ENCODE measurements at regions not wholly inside any gene's neighbourhood (a gene's known extent, or its start where the extent isn't known, plus 50 kb on each side); places are given as distances from the start of the nearest gene placed in this dataset.
A peak's percentile ranks its signal among the peaks of the same experiment; 100 is the strongest.
"Not testable (repeated sequence)": the region's sequence is repeated elsewhere in the genome, so short reads cannot be mapped to it uniquely, and the experiment has no call there.

DNA sequence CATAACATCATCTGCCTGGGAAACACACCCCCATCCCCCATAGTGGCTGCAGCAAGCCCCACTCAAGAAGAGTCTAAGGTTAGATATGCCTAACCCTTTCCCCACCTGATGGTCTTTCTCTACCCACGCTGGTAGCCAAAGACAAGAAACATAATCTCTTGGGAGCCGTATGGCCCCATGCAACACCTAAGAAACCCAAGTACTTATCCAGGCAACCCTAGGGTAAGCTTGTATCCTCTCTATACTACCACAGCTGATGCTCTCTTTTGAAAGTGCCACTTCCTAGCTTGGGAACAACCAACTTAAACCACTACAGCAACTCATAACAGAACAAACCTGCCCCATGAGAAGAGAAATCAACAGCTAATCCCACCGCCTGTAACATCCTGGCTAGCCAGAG is 161.1 kb downstream of the MSN start:
- Mint-ChIP-seq H3K36me3 (ENCODE audit: low read depth, unreplicated experiment) (no peaks in the 10 kb centered on the region), H3K27ac (ENCODE audit: unreplicated experiment) (no peak overlapping the region), H3K9me3 (ENCODE audit: unreplicated experiment) (no peaks in the 10 kb centered on the region), H3K27me3 (ENCODE audit: low read depth, unreplicated experiment) (peaks cover 3% of the 10 kb centered on the region), H3K4me1 (ENCODE audit: low read depth, unreplicated experiment) (no peaks in the 10 kb centered on the region), H3K4me3 (ENCODE audit: unreplicated experiment) (no peak overlapping the region)
- TF ChIP-seq, protein P1, sequence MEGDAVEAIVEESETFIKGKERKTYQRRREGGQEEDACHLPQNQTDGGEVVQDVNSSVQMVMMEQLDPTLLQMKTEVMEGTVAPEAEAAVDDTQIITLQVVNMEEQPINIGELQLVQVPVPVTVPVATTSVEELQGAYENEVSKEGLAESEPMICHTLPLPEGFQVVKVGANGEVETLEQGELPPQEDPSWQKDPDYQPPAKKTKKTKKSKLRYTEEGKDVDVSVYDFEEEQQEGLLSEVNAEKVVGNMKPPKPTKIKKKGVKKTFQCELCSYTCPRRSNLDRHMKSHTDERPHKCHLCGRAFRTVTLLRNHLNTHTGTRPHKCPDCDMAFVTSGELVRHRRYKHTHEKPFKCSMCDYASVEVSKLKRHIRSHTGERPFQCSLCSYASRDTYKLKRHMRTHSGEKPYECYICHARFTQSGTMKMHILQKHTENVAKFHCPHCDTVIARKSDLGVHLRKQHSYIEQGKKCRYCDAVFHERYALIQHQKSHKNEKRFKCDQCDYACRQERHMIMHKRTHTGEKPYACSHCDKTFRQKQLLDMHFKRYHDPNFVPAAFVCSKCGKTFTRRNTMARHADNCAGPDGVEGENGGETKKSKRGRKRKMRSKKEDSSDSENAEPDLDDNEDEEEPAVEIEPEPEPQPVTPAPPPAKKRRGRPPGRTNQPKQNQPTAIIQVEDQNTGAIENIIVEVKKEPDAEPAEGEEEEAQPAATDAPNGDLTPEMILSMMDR (IDR thresholded peaks at IDR 0.05; ENCODE audit: insufficient read depth, low read depth, low read length) = no peak
- no peak for TF ChIP-seq EZH2 (IDR thresholded peaks at IDR 0.05; ENCODE audit: insufficient read depth, low read length)
- no peaks in the 10 kb centered on the region for H3K9me3 ChIP-seq (ENCODE audit: insufficient read depth, low read depth, low read length)
- no peak overlapping the region for H2AFZ ChIP-seq (ENCODE audit: low read depth, low read length)
- H3K79me2 ChIP-seq (ENCODE audit: insufficient read depth, low read length) = no peaks in the 10 kb centered on the region
- DNase-seq (ENCODE audit: low read depth) = no peak
- H3K27me3 ChIP-seq (ENCODE audit: insufficient read depth, low read length) = no peaks in the 10 kb centered on the region
- no peaks in the 10 kb centered on the region for H3K4me1 ChIP-seq (ENCODE audit: insufficient read depth, low read length)
- H3K27ac ChIP-seq (ENCODE audit: low read depth, low read length) = no peak overlapping the region
- peak; percentile 37 for FAIRE-seq
- no peak overlapping the region for H3K4me3 ChIP-seq (ENCODE audit: insufficient read depth, low read depth, low read length)
- H3K36me3 ChIP-seq (ENCODE audit: insufficient read depth, low read length) = no peaks in the 10 kb centered on the region
- H4K20me1 ChIP-seq (ENCODE audit: insufficient read depth, low read length) = no peaks in the 10 kb centered on the region
- no peak overlapping the region for H3K4me2 ChIP-seq (ENCODE audit: low read length)
- H3K9ac ChIP-seq (ENCODE audit: low read length) = no peak overlapping the region

DNA sequence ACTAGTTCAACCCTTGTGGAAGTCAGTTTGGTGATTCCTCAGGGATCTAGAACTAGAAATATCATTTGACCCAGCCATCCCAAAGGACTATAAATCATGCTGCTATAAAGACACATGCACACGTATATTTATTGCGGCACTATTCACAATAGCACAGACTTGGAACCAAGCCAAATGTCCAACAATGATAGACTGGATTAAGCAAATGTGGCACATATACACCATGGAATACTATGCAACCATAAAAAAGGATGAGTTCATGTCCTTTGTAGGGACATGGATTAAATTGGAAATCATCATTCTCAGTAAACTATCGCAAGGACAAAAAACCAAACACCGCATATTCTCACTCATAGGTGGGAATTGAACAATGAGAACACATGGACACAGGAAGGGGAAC is 157.8 kb downstream of the MSN start:
- H3K79me2 ChIP-seq (ENCODE audit: insufficient read depth, low read length); H3K4me3 Mint-ChIP-seq (ENCODE audit: unreplicated experiment); H2AFZ ChIP-seq (ENCODE audit: low read depth, low read length); H3K36me3 Mint-ChIP-seq (ENCODE audit: low read depth, unreplicated experiment); H4K20me1 ChIP-seq (ENCODE audit: insufficient read depth, low read length); H3K27me3 Mint-ChIP-seq (ENCODE audit: low read depth, unreplicated experiment); H3K4me1 Mint-ChIP-seq (ENCODE audit: low read depth, unreplicated experiment); DNase-seq (ENCODE audit: low read depth); H3K4me3 ChIP-seq (ENCODE audit: insufficient read depth, low read depth, low read length); H3K27ac Mint-ChIP-seq (ENCODE audit: unreplicated experiment); H3K36me3 ChIP-seq (ENCODE audit: insufficient read depth, low read length); H3K9me3 ChIP-seq (ENCODE audit: insufficient read depth, low read depth, low read length); H3K27me3 ChIP-seq (ENCODE audit: insufficient read depth, low read length); FAIRE-seq; H3K4me2 ChIP-seq (ENCODE audit: low read length); H3K4me1 ChIP-seq (ENCODE audit: insufficient read depth, low read length); H3K9me3 Mint-ChIP-seq (ENCODE audit: unreplicated experiment); H3K27ac ChIP-seq (ENCODE audit: low read depth, low read length); H3K9ac ChIP-seq (ENCODE audit: low read length): not testable (repeated sequence)

DNA sequence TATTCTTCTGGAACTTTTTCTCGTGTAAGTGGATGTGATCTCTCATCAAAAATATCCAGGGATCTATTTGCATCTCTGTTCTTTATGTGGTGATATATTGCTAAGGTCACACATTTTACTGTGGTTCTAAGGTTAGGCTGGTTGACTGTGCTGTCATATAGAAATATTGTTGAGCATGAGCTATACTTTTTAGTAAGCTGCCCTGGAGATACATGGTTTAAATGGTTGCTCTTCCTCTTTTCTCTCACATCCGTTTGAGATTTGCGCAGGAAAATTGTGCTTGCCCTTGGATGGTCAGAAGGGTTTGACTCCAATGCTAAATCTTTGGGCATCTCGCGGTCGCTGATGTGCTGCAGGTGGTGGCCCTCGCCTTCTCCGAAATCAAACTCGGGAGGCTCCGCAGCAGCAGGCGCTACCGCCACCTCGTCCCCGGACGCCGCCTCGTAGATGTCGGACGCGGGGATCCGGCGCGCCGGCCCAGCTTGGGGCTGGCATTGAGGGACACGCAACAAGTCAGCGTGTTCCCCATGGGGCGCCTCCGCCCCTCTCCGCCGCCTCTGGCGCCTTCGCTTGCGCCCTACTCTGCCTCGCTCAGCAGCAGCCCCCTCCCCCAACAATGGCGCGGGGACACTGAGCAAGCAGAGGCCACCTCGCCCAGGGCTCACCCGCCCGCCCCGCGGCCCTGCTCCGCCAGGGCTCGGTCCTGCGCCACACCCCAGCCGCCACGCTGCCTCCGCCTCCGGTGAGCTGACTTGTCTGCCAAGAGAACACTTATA is 154.5 kb downstream of the MSN start:
- H3K36me3 Mint-ChIP-seq (ENCODE audit: low read depth, unreplicated experiment) = no peaks in the 10 kb centered on the region
- H3K27ac Mint-ChIP-seq (ENCODE audit: unreplicated experiment) = no peak overlapping the region
- Histone ChIP-seq H2AFZ (ENCODE audit: low read depth, low read length) (no peak overlapping the region), H4K20me1 (ENCODE audit: insufficient read depth, low read length) (no peaks in the 10 kb centered on the region), H3K9me3 (ENCODE audit: insufficient read depth, low read depth, low read length) (no peaks in the 10 kb centered on the region), H3K27me3 (ENCODE audit: insufficient read depth, low read length) (no peaks in the 10 kb centered on the region), H3K4me2 (ENCODE audit: low read length) (peak overlapping the region; percentile 33), H3K79me2 (ENCODE audit: insufficient read depth, low read length) (no peaks in the 10 kb centered on the region), H3K36me3 (ENCODE audit: insufficient read depth, low read length) (no peaks in the 10 kb centered on the region), H3K4me3 (ENCODE audit: insufficient read depth, low read depth, low read length) (no peak overlapping the region), H3K9ac (ENCODE audit: low read length) (no peak overlapping the region), H3K4me1 (ENCODE audit: insufficient read depth, low read length) (no peaks in the 10 kb centered on the region), H3K27ac (ENCODE audit: low read depth, low read length) (no peak overlapping the region)
- TF ChIP-seq, protein P1 (IDR thresholded peaks at IDR 0.05; ENCODE audit: insufficient read depth, low read depth, low read length) = no peak
- TF ChIP-seq EZH2 (IDR thresholded peaks at IDR 0.05; ENCODE audit: insufficient read depth, low read length) = no peak
- FAIRE-seq = peak; percentile 90
- no peak overlapping the region for H3K4me3 Mint-ChIP-seq (ENCODE audit: unreplicated experiment)
- H3K4me1 Mint-ChIP-seq (ENCODE audit: low read depth, unreplicated experiment) = no peaks in the 10 kb centered on the region
- DNase-seq (ENCODE audit: low read depth) = no peak
- H3K9me3 Mint-ChIP-seq (ENCODE audit: unreplicated experiment) = no peaks in the 10 kb centered on the region
- peaks cover 3% of the 10 kb centered on the region for H3K27me3 Mint-ChIP-seq (ENCODE audit: low read depth, unreplicated experiment)

DNA sequence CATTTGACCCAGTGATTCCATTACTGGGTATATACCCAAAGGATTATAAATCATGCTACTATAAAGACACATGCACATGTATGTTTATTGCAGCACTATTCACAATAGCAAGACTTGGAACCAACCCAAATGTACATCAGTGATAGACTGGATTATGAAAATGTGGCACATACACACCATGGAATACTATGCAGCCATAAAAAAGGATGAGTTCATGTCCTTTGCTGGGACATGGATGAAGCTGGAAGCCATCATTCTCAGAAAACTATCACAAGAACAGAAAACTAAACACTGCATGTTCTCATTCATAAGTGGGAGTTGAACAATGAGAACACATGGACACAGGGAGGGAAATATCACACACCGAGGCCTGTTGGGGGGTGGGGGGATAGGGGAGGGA is 152.5 kb downstream of the MSN start:
- not testable (repeated sequence) for H3K36me3 Mint-ChIP-seq (ENCODE audit: low read depth, unreplicated experiment); H3K27ac ChIP-seq (ENCODE audit: low read depth, low read length); H3K9me3 ChIP-seq (ENCODE audit: insufficient read depth, low read depth, low read length); DNase-seq (ENCODE audit: low read depth); H3K9ac ChIP-seq (ENCODE audit: low read length); FAIRE-seq; H3K4me3 Mint-ChIP-seq (ENCODE audit: unreplicated experiment); H3K4me1 Mint-ChIP-seq (ENCODE audit: low read depth, unreplicated experiment); H3K27me3 ChIP-seq (ENCODE audit: insufficient read depth, low read length); H3K27me3 Mint-ChIP-seq (ENCODE audit: low read depth, unreplicated experiment); H2AFZ ChIP-seq (ENCODE audit: low read depth, low read length); H3K4me3 ChIP-seq (ENCODE audit: insufficient read depth, low read depth, low read length); H3K27ac Mint-ChIP-seq (ENCODE audit: unreplicated experiment); H4K20me1 ChIP-seq (ENCODE audit: insufficient read depth, low read length); H3K79me2 ChIP-seq (ENCODE audit: insufficient read depth, low read length); H3K4me1 ChIP-seq (ENCODE audit: insufficient read depth, low read length); H3K36me3 ChIP-seq (ENCODE audit: insufficient read depth, low read length); H3K9me3 Mint-ChIP-seq (ENCODE audit: unreplicated experiment); H3K4me2 ChIP-seq (ENCODE audit: low read length)
